Fibroblast of the aortic adventitia (primary cell): ENCODE measurements at regions not wholly inside any gene's neighbourhood (a gene's known extent, or its start where the extent isn't known, plus 50 kb on each side); places are given as distances from the start of the nearest gene placed in this dataset.

Experiments
- DNase-seq: peaks from one replicate; pipeline ENCODE4 v3.0.0-alpha.2; 2010; ENCODE audit warnings: low read depth
- H3K4me3 ChIP-seq: 2 replicates; pipeline ENCODE4 v1.5.1; 2011; ENCODE audit warnings: low read depth, mild to moderate bottlenecking, control low read depth, low read length, moderate library complexity
- TF ChIP-seq, protein P1 (sequence below): IDR thresholded peaks from 2 replicates; pipeline ENCODE4 v1.5.1; 2011; ENCODE audit warnings: mild to moderate bottlenecking, low read length, control low read depth, inconsistent platforms; ENCODE audit not compliant: insufficient read depth

DNA sequence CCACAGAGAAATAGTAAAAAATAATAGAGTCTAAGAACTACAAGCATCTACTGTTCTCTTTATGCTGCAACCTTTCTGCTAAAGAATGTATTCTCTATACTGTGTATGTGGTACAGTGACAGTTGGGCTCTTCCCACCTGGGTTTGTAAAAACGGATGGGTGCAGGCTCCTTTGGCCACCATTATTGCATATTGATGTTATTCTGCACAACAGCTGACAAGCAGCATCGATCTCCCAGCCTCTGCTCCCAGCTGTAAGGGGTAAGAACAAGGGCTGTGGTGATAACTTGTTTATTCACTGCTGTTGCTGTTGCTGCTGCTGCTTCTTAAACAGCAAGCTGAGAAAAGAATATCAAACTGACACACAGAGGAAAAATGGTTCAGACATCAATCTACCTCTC lies 56.1 kb downstream of the KCNRG start:
- peak overlapping the region; percentile 6 for H3K4me3 ChIP-seq
- TF ChIP-seq, protein P1, sequence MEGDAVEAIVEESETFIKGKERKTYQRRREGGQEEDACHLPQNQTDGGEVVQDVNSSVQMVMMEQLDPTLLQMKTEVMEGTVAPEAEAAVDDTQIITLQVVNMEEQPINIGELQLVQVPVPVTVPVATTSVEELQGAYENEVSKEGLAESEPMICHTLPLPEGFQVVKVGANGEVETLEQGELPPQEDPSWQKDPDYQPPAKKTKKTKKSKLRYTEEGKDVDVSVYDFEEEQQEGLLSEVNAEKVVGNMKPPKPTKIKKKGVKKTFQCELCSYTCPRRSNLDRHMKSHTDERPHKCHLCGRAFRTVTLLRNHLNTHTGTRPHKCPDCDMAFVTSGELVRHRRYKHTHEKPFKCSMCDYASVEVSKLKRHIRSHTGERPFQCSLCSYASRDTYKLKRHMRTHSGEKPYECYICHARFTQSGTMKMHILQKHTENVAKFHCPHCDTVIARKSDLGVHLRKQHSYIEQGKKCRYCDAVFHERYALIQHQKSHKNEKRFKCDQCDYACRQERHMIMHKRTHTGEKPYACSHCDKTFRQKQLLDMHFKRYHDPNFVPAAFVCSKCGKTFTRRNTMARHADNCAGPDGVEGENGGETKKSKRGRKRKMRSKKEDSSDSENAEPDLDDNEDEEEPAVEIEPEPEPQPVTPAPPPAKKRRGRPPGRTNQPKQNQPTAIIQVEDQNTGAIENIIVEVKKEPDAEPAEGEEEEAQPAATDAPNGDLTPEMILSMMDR = no peak
- DNase-seq = peak; percentile 28

DNA sequence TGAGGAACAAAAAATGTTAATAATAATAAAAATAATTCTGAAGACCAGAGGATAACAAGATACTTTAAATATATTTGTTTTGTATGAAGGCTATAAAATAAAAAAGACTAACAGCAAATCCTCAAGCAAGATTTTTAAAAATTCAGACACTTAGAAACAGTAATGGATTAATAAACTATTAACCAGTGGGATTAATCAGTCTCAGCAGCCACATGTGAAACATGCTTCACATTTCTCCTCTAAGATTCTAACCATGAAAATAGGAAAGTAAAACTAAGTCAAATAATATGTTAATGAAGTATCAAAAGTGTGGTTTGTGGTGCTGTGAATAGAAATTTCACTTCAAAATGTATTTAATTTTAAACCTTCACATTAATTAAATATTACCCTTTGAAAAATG lies 57.4 kb downstream of the KCNRG start:
- TF ChIP-seq, protein P1 = no peak
- peak; percentile 42 for DNase-seq
- no peak overlapping the region for H3K4me3 ChIP-seq

DNA sequence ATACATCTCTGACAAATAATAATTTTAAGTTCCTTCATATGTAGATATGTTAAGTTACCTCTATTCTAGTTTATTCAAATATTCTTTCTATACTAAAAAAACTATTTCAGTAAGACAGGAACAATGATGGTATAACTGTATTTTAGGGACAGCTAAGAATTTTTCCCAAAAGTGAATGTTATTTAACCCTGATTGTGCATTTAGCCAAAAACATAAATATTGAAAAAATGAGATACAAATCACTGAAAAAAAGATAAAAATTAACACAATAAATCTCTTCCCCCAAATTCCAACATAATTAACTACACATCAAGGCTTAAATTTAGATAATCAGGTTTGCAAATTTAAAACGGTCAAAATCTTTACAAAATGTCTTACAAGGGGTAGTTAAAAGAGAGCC lies 58.1 kb downstream of the KCNRG start:
- DNase-seq = peak; percentile 32
- TF ChIP-seq, protein P1 = no peak
- no peak overlapping the region for H3K4me3 ChIP-seq

DNA sequence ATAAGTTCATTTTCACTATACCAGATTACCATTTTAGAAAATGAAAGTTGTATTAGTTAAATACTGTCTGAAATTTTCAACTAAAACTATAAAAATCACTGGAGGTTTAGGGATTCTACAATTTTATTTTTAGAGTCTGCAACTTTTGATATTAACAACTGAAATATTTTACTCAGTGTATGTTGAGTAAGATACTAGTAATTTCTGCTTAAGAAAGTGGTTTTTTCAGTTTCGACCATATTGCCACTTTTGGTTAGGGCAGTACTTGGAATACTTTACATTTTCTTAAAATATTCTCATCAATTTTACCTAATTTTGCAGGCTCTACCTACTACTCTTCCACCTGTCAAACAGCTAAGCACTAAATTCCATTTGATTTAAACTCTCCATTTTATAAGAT lies 59.6 kb downstream of the KCNRG start:
- peak; percentile 35 for DNase-seq

DNA sequence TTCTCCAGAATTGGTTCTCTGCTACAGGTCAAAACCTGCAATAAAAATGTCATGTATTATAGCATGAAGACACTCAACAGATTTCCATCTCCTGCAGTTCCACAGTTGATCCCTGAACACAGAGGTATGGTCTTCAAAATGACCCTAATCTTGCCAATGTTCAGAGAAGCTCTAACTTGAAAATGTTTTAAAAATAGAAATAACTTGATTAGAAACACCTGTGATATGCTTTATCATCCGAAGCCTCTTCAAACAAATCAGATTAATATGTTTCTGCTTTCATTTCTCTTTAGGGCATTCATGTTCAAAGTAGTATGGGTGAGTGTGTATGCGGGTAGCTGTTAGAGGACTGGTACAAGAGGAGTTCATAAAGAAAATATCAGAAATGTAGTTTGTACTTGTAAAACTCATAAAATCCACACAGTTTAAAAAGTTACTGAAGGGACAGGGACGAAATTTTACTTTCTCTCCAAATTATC lies 60.4 kb downstream of the KCNRG start:
- TF ChIP-seq, protein P1 = no peak
- H3K4me3 ChIP-seq = no peak overlapping the region
- peak; percentile 53 for DNase-seq

More for the DNA sequence above, 59.6 kb downstream of the KCNRG start:
- TF ChIP-seq, protein P1 = no peak
- no peak overlapping the region for H3K4me3 ChIP-seq

DNA sequence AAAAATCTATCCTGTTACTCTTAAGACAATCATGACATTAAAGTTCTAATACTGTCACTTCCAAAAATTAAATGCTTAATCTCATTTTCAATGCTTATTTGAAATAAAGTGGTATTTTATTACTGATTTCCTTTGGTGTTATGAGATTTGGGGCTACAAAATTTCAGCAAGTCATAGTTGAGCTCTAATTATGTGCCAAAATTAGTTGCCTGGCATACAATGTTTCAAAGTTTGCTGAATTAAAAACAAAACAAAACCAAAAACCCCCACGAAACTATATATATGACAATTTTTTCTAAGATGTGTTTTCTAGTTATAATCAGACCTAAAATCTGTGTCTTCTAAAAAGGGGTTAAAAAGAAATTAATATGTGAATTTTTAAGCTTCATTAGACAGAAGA lies 62.2 kb downstream of the KCNRG start:
- DNase-seq = peak; percentile 34
- TF ChIP-seq, protein P1 = no peak
- no peak overlapping the region for H3K4me3 ChIP-seq

DNA sequence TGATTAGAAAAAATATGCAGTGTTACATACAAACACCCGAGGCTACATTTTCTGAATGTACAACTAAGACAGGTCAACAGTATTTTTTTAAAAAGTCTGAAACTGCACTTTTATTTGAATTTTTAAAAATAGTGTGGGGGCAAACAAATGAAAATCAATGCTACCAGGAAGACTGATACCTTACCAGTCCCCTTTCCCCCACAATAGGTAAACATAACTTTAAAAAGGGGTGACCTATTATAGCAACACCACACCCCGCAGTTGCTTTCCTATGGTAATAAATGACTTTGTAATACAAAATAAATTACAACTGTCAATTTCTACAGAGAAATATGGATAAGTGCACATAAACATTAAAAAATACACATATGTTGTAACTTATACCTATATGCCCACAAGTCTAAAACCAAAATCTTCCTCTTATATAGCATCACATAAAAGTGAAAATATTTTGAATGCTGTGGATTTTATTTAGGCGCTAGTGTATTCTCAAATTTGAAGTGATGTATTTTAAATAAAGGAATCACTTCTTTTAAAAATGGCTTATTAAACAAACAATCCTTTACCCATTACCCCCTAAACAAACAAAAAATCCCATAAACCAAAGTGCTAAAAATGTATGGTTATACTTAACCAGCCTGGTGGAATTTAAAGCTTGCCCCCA lies 63.1 kb downstream of the KCNRG start:
- peak; percentile 32 for DNase-seq
- TF ChIP-seq, protein P1 = no peak
- peak overlapping the region; percentile 34 for H3K4me3 ChIP-seq
